ENCODE measurements at regions not wholly inside any gene's neighbourhood (a gene's known extent, or its start where the extent isn't known, plus 50 kb on each side); places are given as distances from the start of the nearest gene placed in this dataset.
"Not testable (repeated sequence)": the region's sequence is repeated elsewhere in the genome, so short reads cannot be mapped to it uniquely, and the experiment has no call there.

DNA sequence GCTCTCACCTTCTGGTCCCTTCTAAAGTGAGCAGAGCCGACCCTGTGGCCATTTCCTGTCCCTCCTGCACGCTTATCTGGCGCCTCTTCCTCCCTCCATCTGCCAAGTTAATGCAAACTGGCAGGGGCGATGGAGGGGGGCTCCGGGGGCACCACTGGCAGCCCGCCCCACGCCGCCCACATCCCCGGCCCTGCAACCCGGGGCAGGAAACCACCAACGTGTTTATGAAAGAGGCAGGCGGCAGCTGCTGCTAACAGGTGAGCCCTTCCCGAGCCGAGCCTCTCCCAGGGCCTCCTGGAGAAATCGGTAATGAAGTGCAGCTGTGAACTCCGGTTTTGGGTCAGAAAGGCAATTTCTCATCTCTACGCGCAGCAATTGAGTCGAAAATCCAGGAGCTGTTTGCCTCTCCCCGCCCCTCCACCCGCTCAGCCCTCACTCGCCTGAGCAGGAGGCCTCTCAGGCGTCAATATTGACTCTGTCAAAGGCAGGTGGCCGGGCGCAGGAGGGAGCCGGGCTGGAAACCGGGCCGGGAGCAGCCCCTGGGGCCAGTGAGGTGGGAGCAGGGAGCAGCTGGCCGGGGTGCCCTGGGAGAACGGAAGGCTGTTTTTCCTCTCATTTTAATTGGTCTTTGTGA lies 164.4 kb upstream of the GSE1 start:
- peak; percentile 64 for DNase-seq

DNA sequence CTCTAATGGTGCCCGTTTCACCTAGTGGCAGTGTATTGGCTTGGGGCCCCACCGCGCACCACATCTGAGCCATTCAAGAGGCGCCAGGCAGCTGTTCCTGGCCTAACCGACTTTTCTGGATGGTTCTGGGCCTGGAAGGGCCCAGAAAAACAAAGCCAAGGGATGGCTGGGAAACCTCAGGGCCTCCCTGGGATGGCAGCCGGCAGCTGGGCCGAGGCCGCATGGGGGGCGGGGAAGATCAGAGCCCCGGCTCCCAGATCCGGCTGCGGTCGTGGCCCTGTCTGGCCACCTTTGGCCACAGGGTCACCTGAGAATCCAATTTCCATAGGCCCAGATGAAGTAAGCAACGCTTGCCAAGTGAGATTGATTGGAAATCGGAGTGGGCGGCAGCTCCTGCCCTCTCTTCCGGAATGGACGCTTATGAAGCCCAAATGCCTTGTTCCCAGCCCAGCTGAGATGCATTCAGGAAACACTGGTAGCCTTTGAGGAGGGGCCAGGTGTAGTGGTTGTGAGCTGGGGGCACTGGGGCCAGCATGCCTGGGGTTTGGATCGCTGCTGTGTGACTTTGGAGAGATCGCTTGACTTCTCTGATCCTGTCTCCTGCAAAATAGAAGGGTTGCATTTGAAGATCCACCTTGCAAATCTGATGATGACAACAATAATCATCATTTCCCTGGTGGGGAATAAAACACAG lies 163.8 kb upstream of the GSE1 start:
- no peak for DNase-seq

DNA sequence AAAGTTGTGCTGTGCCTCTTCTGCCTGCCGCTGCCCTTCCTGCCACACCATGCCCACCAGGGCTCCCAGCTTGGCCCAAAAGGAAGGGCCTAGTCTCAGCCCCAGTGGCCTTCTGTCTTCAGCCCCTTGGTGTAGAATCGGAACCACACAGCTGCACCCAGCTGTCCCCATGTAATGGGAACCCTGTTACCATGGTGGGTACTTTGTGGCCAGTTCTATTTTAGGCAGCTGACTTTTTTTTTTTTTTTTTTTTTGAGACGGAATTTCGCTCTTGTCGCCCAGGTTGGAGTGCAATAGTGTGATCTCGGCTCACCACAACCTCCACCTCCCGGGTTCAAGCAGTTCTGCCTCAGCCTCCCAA lies 163.3 kb upstream of the GSE1 start:
- no peak for DNase-seq

DNA sequence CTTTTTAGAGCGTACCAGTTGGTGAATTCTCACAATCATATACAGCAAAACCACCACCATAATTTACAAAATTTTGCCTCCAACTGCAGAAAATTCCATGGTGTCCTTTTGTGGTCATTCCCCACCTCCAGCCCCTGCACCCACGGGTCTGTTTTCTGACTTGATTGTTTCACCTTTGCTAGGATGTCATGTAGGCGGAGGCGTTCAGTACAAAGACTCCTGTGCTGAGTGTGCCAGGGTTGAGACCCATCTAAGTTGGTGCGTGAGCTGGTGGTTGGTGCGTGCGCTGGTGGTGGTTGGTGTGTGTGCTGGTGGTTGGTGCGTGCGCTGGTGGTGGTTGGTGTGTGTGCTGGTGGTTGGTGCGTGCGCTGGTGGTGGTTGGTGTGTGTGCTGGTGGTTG lies 162.0 kb upstream of the GSE1 start:
- DNase-seq, result not testable (repeated sequence)

DNA sequence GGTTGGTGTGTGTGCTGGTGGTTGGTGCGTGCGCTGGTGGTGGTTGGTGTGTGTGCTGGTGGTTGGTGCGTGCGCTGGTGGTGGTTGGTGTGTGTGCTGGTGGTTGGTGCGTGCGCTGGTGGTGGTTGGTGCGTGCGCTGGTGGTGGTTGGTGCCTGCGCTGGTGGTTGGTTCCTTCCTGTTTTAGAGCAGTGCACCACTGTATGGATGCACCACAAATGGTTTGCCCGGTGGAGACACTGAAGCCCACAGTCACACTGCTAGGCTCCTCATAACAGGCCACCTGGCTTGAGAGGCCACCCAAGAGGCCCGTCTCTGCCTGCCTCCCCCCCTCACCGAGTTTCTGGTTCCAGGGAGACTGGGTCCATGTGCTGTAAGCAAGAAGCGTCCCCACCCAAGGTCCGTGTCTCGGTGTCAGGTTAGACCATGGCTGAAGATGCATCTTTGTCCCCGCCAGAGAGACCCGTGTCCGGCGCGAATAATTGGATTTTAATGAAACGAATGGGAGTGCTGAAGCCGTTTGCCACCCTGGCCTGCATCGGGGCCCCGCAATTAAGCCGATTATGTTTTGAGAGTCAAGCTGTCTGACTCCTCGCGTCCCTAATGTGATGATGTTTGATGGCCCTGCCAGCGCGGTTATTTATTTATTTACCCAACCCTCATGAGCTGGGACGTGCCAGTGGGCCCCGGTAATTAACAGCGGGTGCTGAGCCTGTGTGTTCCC lies 161.3 kb upstream of the GSE1 start:
- no peak for DNase-seq

DNA sequence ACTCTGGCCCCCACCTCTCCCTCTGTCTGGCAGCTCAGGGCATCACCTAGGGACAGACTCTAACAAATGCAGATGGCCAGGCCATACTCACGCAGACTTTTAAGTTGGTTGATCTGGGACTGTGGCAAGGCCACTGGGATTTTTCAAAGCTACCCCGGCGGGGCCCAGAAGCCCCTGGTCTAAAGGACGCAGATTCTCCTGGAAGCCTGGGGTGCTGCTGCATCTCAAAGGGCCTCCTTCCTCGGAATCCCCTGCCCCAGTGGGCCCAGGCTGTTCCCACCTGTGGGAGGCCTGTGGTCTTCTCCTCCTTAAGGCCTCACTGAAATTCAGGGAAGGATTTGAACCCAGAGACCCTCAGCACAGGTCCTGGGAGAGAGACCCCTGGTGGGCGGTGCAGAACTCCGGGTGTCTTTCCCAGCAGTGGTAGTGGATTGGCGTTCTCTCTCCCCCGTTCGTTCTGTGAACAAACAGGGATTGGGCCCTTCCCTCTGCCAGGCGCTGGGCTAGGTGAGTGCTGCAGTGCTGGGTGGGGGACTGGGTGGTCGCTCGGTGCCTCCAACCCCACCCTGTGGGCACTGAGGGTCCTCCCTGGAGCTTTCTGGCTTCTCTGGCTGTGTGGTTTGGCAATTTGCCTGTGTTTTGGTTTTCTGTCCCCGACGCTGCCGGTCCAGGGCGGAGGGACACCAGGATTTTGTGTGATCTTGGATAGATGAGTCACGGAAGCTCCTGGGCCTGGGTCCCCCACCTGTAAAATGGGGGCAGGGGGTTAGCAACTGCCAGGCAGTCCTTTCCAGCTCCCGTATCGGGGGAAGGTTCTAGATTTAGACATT lies 160.5 kb upstream of the GSE1 start:
- DNase-seq, result no peak

DNA sequence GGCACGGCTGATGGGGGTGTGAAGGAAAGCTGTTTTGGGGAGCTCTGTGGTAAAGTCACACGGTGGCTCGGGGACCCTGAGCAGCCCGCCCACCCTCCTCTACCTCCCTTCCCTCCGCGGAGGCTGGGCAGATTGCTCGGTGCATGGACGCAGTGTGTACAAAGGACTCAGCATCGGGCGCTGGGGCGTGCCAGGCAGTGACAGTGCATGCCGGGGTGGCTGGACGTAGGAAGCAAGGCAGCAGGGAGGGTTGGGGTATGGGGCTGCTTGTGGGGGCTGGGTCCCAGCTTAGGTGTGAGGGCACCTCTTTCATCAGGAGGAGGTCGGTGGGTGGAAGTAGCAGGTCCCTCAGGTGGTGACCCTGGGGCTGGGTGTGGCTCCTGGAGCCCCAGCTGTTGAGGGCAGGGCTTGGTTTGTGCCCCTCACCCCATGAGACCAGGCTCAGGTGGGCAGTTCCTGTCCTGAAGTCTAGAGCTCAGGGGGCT lies 159.9 kb upstream of the GSE1 start:
- no peak for DNase-seq

DNA sequence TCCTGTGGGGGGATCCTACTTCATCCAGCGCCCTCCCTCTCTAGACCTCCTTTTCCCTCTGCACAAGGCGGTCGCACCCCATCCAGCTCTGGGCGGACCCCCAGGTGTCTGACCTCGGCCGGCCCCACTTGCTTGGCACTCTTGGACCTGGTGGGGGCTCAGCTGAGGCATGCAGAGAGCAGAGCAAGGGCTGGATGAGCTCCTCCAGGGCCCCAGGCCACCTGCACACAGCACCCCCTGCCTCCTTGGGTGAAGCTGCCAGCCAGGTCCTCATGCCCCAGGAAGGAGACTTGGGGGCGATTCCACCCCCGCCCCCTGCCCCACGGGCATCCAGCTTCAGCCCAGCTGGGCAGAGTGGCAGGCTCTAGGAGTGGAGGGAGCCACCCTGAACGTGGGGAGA lies 159.4 kb upstream of the GSE1 start:
- no peak for DNase-seq

DNA sequence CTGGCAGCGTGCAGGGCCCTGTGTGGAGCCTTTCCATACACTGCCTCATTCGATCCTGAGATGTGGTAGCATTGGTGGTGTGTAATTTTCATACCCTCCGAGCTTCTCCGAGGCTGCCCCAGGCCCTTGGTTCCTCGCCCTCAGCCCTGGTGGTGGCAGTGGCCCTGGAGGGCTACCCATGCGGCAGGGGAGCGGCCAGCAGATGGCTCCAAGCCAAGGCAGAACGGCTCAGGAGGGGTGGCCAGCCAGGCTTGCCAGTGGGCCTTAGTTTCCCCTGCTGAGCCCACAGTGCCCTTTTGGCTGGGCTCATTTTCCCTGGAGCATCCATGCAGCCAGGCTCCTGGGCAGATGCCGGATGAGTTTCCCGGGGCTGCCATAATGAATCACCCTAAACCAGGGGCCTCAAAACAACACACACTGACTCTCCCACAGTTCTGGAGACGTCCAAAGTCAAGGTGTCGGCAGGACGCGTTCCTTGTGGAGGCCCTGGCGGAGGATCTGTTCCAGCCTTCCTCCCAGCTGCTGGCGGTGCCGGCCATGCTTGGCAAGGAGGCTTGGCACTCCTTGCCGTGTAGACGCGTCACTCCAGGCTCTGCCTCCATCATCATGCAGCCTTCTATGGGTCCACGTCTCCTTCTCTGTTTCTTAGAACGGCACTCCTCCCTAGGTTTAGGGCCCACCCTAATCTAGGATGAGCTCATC lies 158.8 kb upstream of the GSE1 start:
- no peak for DNase-seq

DNA sequence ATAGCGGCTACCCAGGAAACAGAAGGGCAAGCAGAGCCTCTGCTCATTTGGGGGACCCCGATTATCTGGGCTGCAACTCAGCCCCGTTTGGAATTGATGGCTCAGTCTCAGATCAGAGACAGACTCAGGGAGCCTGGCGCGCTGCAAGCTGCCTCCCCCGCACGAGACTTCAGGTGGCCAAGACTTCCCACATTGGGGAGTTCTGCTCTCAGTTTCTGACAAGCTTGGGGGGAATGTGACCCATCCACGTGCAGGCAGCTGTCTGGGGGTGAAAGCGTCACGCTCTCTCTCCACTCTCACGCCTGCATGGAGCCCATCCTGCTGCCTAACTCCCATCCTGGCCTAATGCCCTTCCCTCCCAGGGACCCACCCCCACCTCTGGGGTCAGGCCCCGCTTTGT lies 157.6 kb upstream of the GSE1 start:
- DNase-seq, result no peak

DNA sequence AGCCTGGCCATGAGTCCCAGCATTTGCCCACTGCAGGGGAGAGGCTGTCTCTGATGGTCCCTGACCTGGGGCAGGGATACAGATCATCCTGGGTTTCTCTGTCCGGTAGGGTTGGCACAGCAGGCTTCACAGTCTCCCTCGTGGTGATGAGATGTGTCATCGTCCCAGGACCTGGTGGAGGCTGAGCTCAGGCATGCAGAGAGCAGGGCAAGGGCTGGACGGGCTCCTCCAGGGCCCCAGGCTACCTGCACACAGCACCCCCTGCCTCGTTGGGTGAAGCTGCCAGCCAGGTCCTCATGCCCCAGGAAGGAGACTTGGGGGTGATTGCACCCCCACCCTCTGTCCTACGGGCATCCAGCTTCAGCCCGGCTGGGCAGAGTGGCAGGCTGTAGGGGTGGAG lies 155.8 kb upstream of the GSE1 start:
- DNase-seq, result no peak

DNA sequence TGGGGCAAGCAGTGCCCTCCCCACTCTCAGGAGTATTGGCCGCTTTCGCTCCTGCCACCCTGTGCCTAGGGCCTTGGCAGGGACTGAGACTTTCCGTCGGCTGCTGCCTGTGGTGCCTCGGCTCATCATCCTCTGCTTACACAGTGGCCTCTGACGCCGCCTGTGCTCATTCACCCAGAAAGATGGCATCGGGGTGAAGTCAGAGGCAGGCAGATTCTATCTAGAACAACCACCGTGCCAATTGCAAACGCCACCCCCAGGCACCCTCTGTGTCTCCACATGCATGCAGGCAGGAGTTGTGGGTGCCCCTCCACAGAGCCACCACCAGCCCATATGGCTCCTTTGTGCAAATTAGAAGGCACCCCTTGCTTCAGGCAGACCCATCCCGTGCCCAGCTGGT lies 154.2 kb upstream of the GSE1 start:
- DNase-seq, result no peak

DNA sequence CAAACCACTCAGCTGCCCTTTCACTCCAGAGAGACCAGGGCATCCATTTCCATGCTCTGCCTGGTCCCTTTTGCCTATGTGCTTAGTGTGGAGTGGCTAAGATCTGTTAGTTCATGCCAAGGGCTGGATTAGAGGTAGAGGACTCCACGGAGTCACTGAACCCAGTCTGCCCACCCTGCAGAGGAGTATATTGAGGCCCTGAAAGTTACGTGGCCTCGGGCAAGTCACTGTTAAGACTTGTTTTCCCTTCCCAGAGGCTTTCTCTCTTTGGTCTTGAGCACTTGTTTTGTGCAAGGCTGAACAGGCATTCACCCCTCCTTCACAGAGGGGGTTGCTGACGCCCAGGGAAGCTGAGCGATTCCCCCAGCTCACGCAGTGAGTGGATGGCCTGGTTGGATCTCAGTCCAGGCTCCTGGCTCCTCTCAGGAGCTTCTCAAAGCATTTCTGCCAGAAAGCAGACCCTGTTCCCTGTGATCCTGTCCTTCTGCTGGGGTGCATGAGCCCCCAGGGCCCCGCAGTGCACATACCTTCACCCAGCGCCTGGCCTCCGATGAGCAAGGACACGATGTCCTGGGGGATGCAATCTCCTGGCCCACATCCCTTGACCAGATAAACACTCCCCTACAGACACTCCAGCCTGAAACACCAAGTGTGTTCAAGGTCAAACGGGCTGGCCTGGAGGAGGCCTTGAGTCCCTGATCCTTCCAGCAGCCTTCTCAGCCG lies 153.4 kb upstream of the GSE1 start:
- DNase-seq, result no peak

DNA sequence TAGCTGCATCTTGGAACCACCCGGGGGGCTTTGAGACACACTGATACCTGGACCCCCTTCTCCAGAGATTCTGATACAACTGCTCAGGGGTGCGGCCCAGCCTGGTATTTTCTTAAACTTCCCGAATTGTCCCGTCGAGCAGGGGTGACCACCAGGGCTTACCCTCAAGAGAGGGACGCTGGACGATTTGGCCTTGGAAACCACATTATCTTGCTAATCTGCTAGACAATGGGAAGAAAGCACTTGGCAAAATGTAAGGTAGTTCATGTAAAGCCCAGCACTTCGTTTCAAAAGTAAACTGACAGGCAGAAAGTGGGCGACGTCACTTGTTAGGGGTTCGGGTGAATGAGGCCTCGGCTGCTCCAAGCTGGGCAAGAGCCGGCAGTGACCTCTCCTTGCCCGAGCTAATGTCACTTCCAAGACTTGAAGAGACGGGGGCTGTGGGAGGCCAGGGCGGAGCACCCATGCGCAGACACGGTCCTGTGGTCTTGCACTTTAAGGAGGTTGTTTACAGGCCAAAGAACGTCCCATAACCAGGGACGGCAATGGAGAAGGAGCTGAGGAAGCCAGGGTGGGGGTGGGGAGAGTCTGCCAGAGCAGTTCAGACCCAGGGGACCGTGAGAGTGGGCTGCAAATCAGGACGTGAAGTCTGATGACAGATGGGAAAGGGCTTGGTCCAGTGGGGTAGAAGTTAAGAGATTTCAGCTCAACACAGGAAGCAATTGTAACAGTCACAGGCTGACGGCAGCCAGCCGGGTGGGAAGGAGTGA lies 152.7 kb upstream of the GSE1 start:
- DNase-seq, result no peak

DNA sequence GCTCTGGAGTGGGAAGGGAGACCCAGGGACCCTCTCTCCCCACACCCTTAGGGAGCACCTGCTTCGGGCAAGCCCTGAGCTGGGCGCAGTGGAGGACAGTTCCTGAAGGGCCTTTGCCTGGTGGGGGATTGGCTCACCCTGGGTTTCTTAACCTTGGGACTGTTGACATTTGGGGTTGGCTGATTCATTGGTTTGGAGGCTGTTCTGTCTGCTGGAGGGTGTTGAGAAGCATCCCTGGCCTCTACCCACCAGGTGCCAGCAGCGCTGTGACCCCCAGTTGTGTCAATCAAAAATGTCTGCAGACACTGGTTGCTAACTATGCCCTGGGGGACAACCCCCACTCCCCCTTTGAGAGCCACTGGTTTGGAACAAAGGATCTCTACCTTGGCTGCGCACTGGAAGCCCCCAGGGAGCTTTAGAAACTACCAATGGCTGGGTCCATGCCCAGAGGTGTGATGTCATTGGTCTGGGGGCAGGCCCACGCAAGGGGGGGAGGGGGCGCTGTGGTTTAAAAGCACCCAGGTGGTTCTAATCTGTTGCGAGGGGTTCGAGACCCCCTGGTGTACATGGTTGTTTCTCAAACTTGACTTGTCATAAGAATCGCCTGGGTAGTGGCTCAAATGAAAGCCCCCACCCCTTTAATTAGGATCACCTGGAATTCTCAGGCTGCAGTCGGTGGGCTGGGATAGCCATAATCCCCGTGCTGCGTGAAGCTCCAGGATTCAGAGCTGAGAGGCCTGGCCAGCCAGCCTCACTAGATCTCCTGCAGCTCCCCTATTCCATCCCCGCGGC lies 151.9 kb upstream of the GSE1 start:
- peak; percentile 13 for DNase-seq

DNA sequence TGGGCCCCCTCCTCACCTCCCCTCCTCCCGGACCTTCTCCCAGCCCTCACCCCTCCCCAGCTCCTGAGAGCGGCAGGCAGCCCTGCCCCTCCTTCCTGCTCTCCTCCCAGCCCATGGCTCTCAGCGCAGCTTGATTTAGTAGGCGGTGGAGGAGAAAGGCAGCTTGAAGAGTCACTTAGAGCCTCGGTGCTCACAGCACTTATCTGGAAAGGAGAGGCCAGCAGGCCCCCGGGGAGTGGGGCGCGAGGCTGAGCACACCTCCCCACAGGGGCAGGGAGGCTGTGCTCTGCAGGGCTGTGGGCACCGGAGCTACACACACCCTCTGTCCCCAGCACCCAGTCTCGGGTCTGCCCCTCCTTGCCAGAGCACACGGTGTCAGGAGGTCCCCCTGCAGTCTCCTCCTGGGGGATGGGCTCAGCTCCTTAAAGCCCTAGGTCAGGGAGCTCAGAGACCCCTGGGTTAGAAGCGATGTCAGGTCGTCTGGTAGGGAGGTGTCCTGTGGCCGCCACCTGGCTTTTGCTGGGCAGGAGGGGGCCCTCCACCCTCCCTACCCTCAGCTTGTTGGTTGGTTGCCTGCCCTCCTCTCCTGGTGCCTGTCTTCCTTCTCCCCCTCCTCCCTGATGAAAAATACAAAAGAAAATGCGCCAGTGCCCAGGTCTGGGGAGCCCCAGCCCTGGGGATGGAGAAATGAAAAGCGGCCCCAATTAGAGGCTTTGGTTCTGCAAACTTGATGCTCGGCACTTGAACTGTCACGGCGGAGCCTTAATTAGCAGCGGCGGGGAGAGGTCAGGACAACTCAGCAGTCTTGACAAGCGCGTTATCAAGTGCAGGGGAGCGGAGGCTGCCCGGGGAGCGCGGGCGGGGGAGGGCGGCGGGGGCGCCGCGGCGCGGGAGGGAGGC lies 151.1 kb upstream of the GSE1 start:
- DNase-seq, result no peak

DNA sequence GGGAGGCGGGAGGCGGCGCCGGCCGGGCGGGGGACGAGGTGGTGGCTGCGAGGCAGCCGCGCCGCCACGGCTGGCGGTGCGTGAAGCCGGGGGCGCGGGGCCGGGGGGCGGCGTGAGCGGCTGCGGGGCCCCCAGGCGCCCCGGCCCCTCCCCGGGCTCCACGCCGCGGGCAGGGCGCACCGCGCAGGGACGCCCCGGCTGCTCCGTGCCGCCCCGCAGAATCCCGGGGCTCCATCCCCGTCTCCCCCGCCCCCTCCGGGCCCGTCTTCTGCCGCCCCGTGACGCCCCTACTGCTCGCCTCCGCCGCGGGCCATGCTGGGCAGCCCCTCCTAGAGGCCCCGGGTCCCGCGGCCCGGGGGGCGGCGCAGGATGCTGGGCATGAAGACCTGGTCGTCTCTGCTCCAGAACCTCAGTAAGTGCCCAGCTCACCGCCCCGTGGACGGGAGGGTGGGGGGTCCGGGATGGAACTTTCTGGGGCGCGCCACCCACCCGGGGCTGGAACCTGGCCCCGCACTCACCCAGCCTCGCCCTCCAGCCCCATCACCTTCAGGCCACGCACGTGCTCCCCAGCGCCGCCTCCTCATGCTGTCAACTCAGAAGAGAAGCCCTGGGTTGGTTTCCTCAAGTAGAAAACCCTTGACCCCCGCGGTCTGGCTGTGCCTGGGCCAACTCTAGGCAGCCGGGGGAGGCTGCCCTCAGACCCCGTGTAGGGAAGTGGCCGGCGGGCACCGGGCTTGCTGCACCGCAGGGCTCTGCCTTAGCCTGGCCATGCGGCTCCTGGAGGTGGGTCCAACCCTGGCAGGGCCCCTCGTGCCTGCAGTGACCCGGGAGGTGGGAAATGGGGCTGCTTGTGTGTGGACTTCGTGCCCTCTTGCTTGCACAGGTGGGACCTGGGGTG lies 150.2 kb upstream of the GSE1 start:
- DNase-seq, result no peak

Data from NCI-H526 treated with DMSO at 0.1 percent for 48 hours (cell line).